ENCODE measurements at regions not wholly inside any gene's neighbourhood (a gene's known extent, or its start where the extent isn't known, plus 50 kb on each side); places are given as distances from the start of the nearest gene placed in this dataset.

DNA sequence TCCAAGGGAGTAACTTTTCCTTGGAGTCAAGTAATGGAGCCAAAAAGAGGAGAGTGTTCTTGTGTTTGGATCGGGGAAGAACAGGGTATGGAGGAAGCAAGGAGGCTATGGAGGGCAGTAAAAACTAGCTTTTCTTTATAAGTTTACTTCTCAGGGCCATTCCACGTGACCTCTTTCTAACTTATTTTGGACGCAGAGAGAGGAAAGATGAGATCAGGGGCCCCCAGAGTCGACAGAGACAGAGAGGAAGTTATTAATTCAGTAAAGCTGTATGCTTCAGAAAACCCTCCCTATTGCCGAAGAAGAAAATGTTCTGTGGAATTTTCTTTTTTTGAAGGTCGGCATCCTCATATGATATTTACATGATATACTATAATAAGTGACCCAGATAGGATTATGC lies 233.8 kb upstream of the MPDZ start:
- H3K27me3 ChIP-seq (ENCODE audit: control insufficient read depth in 1 of 2, insufficient read depth in 1 of 2, low read length in 2 of 2): no peaks in the 10 kb centered on the region
- WGBS: no CpG with 5 or more reads among the region's 6 CpGs

DNA sequence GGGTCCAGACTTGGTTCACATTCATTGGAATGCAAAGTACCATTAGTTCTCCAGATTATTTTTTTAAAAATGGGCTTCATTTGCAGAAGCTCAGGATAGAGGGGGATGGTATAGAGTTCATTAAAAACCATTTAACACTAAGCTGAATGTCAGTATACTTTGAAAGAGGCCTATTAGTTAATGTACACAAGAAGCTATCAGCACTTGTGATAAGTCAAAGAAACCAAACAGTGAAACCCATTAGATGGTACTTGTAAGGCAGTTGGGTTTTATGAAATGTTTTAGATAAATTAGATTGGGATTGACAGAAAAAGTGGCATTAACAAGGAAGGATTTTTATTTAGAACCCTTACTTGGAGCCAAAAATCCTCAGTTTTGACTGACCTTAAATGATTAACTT lies 229.2 kb upstream of the MPDZ start:
- no peak overlapping the region for H2BK12ac ChIP-seq (ENCODE audit: low read length in 2 of 2)
- no peak overlapping the region for H3K9ac ChIP-seq (ENCODE audit: low read length)
- H3K27ac ChIP-seq (ENCODE audit: low read length, poor library complexity, severe bottlenecking): no peak overlapping the region
- H4K91ac ChIP-seq (ENCODE audit: low read length): no peak overlapping the region
- H2BK15ac ChIP-seq (ENCODE audit: low read depth, poor library complexity, severe bottlenecking): no peak overlapping the region
- peaks cover 1% of the 10 kb centered on the region for H3K4me1 ChIP-seq (ENCODE audit: control insufficient read depth, insufficient read depth, low read depth, low read length)
- H3K79me1 ChIP-seq (replicated peaks; ENCODE audit: low read length, poor library complexity, severe bottlenecking): no peaks in the 10 kb centered on the region
- H2AK5ac ChIP-seq (ENCODE audit: low read length, severe bottlenecking): no peak overlapping the region
- no peak for DNase-seq
- H3K23ac ChIP-seq (ENCODE audit: low read length in 2 of 2): no peak overlapping the region
- H2AFZ ChIP-seq (ENCODE audit: low read depth, low read length): no peak overlapping the region
- no peaks in the 10 kb centered on the region for H3K9me3 ChIP-seq (ENCODE audit: control insufficient read depth, low read length)
- H4K8ac ChIP-seq (ENCODE audit: low read length): no peak overlapping the region
- H3K14ac ChIP-seq (ENCODE audit: low read length in 2 of 2): no peak overlapping the region
- H3K4me3 ChIP-seq (ENCODE audit: insufficient read depth in 1 of 2, low read depth in 1 of 2, low read length in 2 of 2): no peak overlapping the region
- H3K4ac ChIP-seq (ENCODE audit: low read depth in 1 of 2, low read length in 2 of 2): no peak overlapping the region
- no peaks in the 10 kb centered on the region for H3K36me3 ChIP-seq (ENCODE audit: control insufficient read depth in 1 of 2, insufficient read depth in 2 of 2, low read depth in 1 of 2, low read length in 2 of 2)
- no peak overlapping the region for H3K4me2 ChIP-seq (ENCODE audit: low read length, poor library complexity, severe bottlenecking)
- no peak overlapping the region for H2BK120ac ChIP-seq (ENCODE audit: low read depth, low read length)
- H3K18ac ChIP-seq (ENCODE audit: low read depth in 1 of 2, low read length in 2 of 2): no peak overlapping the region
- no peaks in the 10 kb centered on the region for H3K27me3 ChIP-seq (ENCODE audit: control insufficient read depth in 1 of 2, insufficient read depth in 1 of 2, low read length in 2 of 2)
- H2BK5ac ChIP-seq (ENCODE audit: low read depth, low read length, poor library complexity, severe bottlenecking): no peak overlapping the region

More for the DNA sequence above, 233.8 kb upstream of the MPDZ start:
- Histone ChIP-seq H4K8ac (ENCODE audit: low read length) (no peak overlapping the region), H2BK12ac (ENCODE audit: low read length in 2 of 2) (no peak overlapping the region), H3K36me3 (ENCODE audit: control insufficient read depth in 1 of 2, insufficient read depth in 2 of 2, low read depth in 1 of 2, low read length in 2 of 2) (no peaks in the 10 kb centered on the region), H3K23ac (ENCODE audit: low read length in 2 of 2) (no peak overlapping the region), H3K4me2 (ENCODE audit: low read length, poor library complexity, severe bottlenecking) (no peak overlapping the region), H2BK5ac (ENCODE audit: low read depth, low read length, poor library complexity, severe bottlenecking) (no peak overlapping the region), H3K18ac (ENCODE audit: low read depth in 1 of 2, low read length in 2 of 2) (no peak overlapping the region), H3K79me1 (replicated peaks; ENCODE audit: low read length, poor library complexity, severe bottlenecking) (no peaks in the 10 kb centered on the region), H4K91ac (ENCODE audit: low read length) (no peak overlapping the region), H2BK15ac (ENCODE audit: low read depth, poor library complexity, severe bottlenecking) (no peak overlapping the region), H2AK5ac (ENCODE audit: low read length, severe bottlenecking) (no peak overlapping the region), H3K9me3 (ENCODE audit: control insufficient read depth, low read length) (peaks cover 7% of the 10 kb centered on the region), H3K9ac (ENCODE audit: low read length) (peak overlapping the region; percentile 88), H3K27ac (ENCODE audit: low read length, poor library complexity, severe bottlenecking) (no peak overlapping the region), H3K14ac (ENCODE audit: low read length in 2 of 2) (no peak overlapping the region), H2BK120ac (ENCODE audit: low read depth, low read length) (no peak overlapping the region), H2AFZ (ENCODE audit: low read depth, low read length) (no peak overlapping the region), H3K4me3 (ENCODE audit: insufficient read depth in 1 of 2, low read depth in 1 of 2, low read length in 2 of 2) (peak overlapping the region in 1 of 2 experiments; percentile 43), H3K4me1 (ENCODE audit: control insufficient read depth, insufficient read depth, low read depth, low read length) (peaks cover 5% of the 10 kb centered on the region), H3K4ac (ENCODE audit: low read depth in 1 of 2, low read length in 2 of 2) (no peak overlapping the region)
- no peak for DNase-seq

DNA sequence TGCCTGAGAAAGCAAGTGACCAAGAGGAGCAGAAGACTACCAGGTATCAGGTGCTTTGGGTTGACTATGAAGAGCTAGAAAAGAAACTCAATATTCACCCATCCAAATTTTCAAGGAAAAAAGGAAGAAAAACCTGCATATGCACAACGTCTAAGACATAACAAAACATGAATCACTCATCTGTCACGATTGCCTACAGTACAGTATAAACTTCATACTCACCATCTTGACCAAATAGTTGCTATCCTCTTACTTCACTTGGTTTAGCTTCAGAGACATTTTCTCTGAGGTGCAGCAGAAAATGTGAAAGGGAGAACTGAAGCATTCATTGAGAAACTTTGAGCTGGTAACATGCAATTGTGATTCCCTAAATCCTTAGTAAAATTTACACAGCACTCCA lies 228.6 kb upstream of the MPDZ start:
- Histone ChIP-seq H3K79me1 (replicated peaks; ENCODE audit: low read length, poor library complexity, severe bottlenecking) (no peaks in the 10 kb centered on the region), H2BK120ac (ENCODE audit: low read depth, low read length) (no peak overlapping the region), H3K9me3 (ENCODE audit: control insufficient read depth, low read length) (no peaks in the 10 kb centered on the region), H3K27ac (ENCODE audit: low read length, poor library complexity, severe bottlenecking) (no peak overlapping the region), H3K4ac (ENCODE audit: low read depth in 1 of 2, low read length in 2 of 2) (no peak overlapping the region), H4K8ac (ENCODE audit: low read length) (no peak overlapping the region), H3K9ac (ENCODE audit: low read length) (no peak overlapping the region), H3K23ac (ENCODE audit: low read length in 2 of 2) (no peak overlapping the region), H3K27me3 (ENCODE audit: control insufficient read depth in 1 of 2, insufficient read depth in 1 of 2, low read length in 2 of 2) (no peaks in the 10 kb centered on the region), H3K4me2 (ENCODE audit: low read length, poor library complexity, severe bottlenecking) (no peak overlapping the region), H3K4me3 (ENCODE audit: insufficient read depth in 1 of 2, low read depth in 1 of 2, low read length in 2 of 2) (no peak overlapping the region), H3K4me1 (ENCODE audit: control insufficient read depth, insufficient read depth, low read depth, low read length) (no peaks in the 10 kb centered on the region), H2BK12ac (ENCODE audit: low read length in 2 of 2) (no peak overlapping the region), H2BK15ac (ENCODE audit: low read depth, poor library complexity, severe bottlenecking) (no peak overlapping the region), H4K91ac (ENCODE audit: low read length) (no peak overlapping the region), H3K18ac (ENCODE audit: low read depth in 1 of 2, low read length in 2 of 2) (no peak overlapping the region), H3K36me3 (ENCODE audit: control insufficient read depth in 1 of 2, insufficient read depth in 2 of 2, low read depth in 1 of 2, low read length in 2 of 2) (no peaks in the 10 kb centered on the region), H3K14ac (ENCODE audit: low read length in 2 of 2) (no peak overlapping the region), H2AFZ (ENCODE audit: low read depth, low read length) (no peak overlapping the region), H2AK5ac (ENCODE audit: low read length, severe bottlenecking) (no peak overlapping the region), H2BK5ac (ENCODE audit: low read depth, low read length, poor library complexity, severe bottlenecking) (no peak overlapping the region)
- DNase-seq: no peak
- WGBS: no CpG with 5 or more reads among the region's 2 CpGs

DNA sequence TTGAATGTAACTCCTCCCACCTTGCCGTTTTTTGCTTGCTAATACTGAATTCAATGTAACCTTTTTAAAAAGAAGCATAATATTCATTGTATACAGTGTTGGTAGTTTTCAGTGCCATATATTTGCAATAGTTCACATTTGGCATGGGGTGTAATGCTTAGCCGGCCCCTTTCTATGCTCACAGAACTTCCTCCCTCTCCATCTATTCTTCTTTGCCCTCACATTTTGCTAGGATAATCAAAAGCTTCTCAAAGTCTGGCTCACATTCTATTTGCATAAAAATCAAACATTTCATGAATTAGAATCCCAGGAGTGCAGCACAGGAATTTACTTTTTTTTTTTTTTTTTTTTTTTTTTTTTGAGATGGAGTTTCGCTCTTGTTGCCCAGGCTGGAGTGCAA lies 226.3 kb upstream of the MPDZ start:
- no peak overlapping the region for H3K4ac ChIP-seq (ENCODE audit: low read depth in 1 of 2, low read length in 2 of 2)
- no peaks in the 10 kb centered on the region for H3K4me1 ChIP-seq (ENCODE audit: control insufficient read depth, insufficient read depth, low read depth, low read length)
- H3K4me3 ChIP-seq (ENCODE audit: insufficient read depth in 1 of 2, low read depth in 1 of 2, low read length in 2 of 2): no peak overlapping the region
- no peak overlapping the region for H4K91ac ChIP-seq (ENCODE audit: low read length)
- no peak overlapping the region for H2BK12ac ChIP-seq (ENCODE audit: low read length in 2 of 2)
- DNase-seq: no peak
- H4K8ac ChIP-seq (ENCODE audit: low read length): no peak overlapping the region
- H3K14ac ChIP-seq (ENCODE audit: low read length in 2 of 2): no peak overlapping the region
- H2BK15ac ChIP-seq (ENCODE audit: low read depth, poor library complexity, severe bottlenecking): no peak overlapping the region
- no peak overlapping the region for H2AK5ac ChIP-seq (ENCODE audit: low read length, severe bottlenecking)
- WGBS: 100% methylated on average over 1 of the region's 3 CpGs
- H2BK5ac ChIP-seq (ENCODE audit: low read depth, low read length, poor library complexity, severe bottlenecking): no peak overlapping the region
- H3K18ac ChIP-seq (ENCODE audit: low read depth in 1 of 2, low read length in 2 of 2): no peak overlapping the region
- no peaks in the 10 kb centered on the region for H3K36me3 ChIP-seq (ENCODE audit: control insufficient read depth in 1 of 2, insufficient read depth in 2 of 2, low read depth in 1 of 2, low read length in 2 of 2)
- H3K23ac ChIP-seq (ENCODE audit: low read length in 2 of 2): no peak overlapping the region
- H2BK120ac ChIP-seq (ENCODE audit: low read depth, low read length): no peak overlapping the region
- no peaks in the 10 kb centered on the region for H3K9me3 ChIP-seq (ENCODE audit: control insufficient read depth, low read length)
- no peak overlapping the region for H3K4me2 ChIP-seq (ENCODE audit: low read length, poor library complexity, severe bottlenecking)
- H3K9ac ChIP-seq (ENCODE audit: low read length): no peak overlapping the region
- no peaks in the 10 kb centered on the region for H3K27me3 ChIP-seq (ENCODE audit: control insufficient read depth in 1 of 2, insufficient read depth in 1 of 2, low read length in 2 of 2)
- no peak overlapping the region for H3K27ac ChIP-seq (ENCODE audit: low read length, poor library complexity, severe bottlenecking)
- no peaks in the 10 kb centered on the region for H3K79me1 ChIP-seq (replicated peaks; ENCODE audit: low read length, poor library complexity, severe bottlenecking)
- no peak overlapping the region for H2AFZ ChIP-seq (ENCODE audit: low read depth, low read length)
